Activated CD8-positive, alpha-beta memory T cell treated with anti-CD3 and anti-CD28 coated beads, Interleukin-2, amount 50 U/mL, for 1 hour (primary cell): ENCODE measurements at regions not wholly inside any gene's neighbourhood (a gene's known extent, or its start where the extent isn't known, plus 50 kb on each side); places are given as distances from the start of the nearest gene placed in this dataset.
"Not testable (repeated sequence)": the region's sequence is repeated elsewhere in the genome, so short reads cannot be mapped to it uniquely, and the experiment has no call there.

Source experiments
- DNase-seq: peaks from one replicate; pipeline ENCODE4 v3.0.0-alpha.2; 2020; ENCODE audit errors: extremely low read depth

DNA sequence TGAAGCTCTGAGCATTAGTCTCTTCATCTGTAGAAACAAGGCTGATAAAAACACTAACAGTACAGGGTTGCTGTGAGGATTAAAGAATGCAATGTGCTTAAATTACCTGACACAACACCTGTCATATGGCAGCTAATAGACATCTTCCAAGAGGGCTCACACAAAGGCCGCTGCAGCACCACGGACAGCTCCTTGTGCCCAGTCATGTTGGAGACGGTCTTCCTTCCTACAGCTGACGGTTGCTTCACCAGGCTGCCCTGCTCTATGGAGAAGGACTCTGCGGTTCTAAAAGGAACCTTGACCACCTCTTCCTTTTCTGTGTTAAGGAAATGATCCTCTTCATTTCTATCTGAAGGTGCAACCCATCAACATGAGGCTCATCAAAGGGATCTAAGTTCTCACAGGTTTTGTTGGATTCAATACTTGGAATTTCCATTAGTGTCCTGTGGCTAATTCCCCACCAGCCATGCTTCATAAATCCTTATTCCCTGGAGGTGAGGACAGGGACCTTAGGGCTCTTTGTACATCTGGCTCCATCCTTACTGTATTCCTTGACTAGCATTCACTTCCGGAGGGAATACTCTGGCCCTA is 138.9 kb upstream of the CES5A start:
- no peak for DNase-seq

GRCh38 chr16:56012482-56012811 is 137.3 kb upstream of the CES5A start:
- no peak for DNase-seq

DNA sequence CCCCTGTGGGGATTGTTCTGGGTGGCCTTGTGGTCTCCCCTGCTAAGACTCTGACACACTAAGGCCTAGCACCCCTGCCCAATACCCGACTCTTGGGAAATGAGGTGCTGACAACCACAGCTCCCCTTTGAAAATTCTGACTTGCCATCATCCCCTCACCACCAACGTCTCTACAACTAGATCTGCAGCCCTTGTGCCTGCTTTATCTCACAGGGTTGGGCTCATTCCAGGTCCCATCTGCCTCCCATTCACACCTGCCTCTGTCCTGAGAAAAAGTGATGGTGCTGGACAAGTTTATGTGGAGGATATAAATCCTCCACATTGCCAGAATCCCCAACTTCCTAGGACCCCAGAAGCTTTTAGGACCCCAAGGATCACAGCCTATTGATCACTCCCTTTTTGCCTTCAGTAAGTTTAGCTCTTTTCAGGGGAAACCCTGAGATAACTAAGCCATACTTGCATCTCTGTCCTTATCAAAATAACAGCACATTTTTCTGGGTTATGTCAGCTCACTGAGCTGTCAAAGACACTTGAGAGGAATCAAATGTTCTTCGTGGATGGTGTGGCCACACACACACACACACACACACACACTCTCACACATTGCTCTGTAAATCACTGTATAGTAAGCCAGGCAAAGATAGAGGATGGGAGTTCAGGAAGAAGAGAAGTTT is 136.8 kb upstream of the CES5A start:
- DNase-seq, result no peak

GRCh38 chr16:56005958-56006357 is 130.8 kb upstream of the CES5A start:
- DNase-seq, result no peak

DNA sequence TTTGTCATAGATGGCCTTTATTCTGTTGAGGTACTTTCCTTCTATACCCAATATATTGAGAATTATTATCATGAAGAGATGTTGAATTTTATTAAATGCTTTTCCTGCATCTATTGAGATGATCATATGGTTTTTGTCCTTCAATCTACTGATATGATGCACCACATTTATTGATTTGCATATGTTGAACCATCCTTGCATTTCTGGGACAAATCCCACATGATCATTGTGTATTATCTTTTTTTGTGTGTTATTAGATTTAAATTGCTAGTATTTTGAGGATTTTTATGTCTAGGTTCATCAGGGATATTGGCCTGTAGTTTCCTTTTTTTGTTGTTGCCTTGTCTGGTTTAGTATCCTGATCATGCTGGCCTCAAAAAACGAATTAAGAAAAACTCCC is 124.5 kb upstream of the CES5A start:
- DNase-seq, result no peak

- DNase-seq, result no peak
Observed at GRCh38 chr16:55993088-55993487, 117.9 kb upstream of the CES5A start.

GRCh38 chr16:55992551-55992950 is 117.4 kb upstream of the CES5A start:
- no peak for DNase-seq

- DNase-seq, result no peak
Observed at GRCh38 chr16:55991843-55992242, 116.7 kb upstream of the CES5A start.

DNA sequence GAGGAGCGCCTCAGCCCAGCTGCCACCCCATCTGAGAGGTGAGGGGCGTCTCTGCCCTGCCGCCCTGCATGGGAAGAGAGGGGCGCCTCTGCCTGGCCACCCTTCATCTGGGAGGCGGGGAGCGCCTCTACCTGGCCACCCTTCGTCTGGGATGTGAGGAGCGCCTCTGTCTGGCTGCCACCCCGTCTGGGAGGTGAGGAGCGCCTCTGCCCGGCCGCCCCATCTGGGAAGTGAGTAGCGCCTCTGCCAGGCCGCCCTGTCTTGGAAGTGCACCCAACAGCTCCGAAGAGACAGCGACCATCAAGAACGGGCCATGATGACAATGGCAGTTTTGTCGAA is 114.4 kb upstream of the CES5A start:
- no peak for DNase-seq

DNA sequence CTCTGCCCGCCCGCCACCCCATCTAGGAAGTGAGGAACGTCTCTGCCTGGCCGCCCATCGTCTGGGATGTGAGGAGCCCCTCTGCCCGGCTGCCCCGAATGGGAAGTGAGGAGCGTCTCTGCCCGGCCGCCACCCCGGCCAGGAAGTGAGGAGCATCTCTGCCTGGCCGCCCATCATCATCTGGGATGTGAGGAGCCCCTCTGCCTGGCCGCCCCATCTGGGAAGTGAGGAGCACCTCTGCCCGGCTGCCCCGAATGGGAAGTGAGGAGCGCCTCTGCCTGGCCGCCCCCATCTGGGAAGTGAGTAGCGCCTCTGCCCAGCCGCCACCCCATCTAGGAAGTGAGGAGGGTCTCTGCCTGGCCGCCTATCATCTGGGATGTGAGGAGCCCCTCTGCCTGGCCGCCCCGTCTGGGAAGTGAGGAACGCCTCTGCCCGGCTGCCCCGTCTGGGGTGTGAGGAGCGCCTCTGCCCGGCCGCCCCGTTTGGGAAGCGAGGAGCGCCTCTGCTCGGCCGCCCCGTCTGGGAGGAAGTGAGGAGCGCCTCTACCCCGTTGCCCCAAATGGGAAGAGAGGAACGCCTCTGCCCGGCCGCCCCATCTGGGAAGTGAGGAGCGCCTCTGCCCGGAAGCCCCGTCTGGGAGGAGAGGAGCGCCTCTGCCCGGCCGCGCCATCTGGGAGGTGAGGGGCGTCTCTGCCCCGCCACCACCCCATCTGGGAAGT is 113.8 kb upstream of the CES5A start:
- not testable (repeated sequence) for DNase-seq

GRCh38 chr16:55988013-55988412 is 112.8 kb upstream of the CES5A start:
- no peak for DNase-seq

- DNase-seq, result no peak
Observed at GRCh38 chr16:55982597-55982996, 107.4 kb upstream of the CES5A start.

- no peak for DNase-seq
Observed at GRCh38 chr16:55981557-55981956, 106.4 kb upstream of the CES5A start.

DNA sequence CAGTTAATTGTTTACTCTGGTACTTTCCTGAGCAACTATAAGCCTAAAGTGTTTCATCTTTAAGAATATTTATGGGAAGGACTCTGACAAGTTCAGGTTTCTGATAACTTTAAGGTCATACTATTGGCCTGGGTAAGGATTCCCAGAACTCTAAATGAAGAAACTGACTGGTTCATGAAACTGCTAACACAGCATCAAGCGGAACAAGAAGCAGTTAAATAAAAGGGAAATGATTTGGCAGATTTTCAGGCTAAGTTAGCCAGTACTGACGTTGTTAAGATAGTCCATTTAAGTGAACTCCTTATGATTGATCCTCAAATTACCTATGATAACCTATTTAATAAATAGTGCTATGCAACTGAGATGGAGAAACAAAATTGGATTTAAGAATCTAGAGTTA is 101.6 kb upstream of the CES5A start:
- no peak for DNase-seq

- no peak for DNase-seq
Observed at GRCh38 chr16:55971447-55971846, 96.3 kb upstream of the CES5A start.

- no peak for DNase-seq
Observed at GRCh38 chr16:55968221-55968620, 93.0 kb upstream of the CES5A start.

DNA sequence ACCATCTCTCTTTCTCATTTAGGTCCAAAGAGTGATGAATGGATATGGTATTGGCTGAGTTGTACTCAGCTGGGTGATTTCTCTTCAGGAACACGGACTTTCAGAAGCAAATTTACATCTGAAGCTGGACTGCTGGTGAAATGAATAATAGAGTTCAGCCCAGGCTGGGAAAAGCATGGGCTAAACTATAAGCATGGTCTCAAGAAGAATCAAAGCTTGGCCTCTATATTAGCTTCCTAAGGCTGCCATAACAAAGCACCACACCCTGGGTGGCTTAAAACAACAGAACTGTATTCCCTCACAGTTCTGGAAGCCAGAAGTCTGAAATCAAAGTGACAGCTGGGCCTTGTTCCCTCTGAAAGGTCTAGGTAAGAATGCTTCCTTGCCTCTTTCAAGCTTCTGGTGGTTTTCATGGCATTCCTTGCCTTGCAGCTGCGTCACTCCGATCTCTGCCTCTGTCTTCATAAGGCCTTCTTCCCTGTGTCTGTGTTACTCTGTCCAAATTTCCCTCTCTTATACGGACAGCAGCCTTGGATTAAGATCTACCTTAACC is 89.8 kb upstream of the CES5A start:
- DNase-seq, result no peak

DNA sequence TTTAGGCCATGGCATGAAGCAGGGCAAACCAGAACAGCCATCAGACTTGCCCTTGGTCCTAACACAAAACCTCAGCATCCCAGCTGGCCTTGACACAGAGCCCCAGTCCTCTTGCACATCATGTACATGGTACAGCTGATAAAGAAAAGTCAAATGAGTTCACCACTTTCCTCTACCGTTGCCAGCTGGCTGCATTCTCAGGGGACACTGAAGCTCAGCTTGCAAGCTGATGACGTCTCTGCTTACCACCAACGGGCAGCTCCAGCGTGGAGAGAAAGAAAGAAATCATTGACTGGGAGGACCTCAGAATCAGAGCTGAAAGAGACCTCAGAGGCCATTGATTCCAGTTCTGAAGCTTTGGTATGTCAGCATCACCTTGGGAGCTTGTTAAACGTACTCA is 80.7 kb upstream of the CES5A start:
- no peak for DNase-seq

GRCh38 chr16:55955424-55955823 is 80.3 kb upstream of the CES5A start:
- no peak for DNase-seq

DNA sequence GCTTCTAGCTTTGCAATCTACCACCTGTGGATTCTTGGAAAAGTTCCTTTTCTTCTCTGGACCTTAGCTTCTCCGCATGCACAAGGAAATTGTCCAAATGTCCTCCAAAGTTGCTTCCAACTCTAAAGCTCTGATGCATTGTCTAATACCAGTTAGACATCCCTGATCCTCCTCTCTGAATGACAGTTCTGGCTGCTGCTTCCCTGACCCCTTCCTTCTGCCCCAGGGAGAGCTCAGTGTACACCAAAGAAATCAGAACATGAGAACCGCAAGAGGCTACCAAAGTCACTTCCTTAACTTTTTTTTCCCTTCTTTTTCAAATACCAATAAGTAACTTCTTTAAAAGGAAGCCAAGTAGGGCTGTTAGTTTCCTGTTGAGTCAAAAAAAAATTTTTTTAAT is 79.7 kb upstream of the CES5A start:
- DNase-seq, result no peak

- DNase-seq, result no peak
Observed at GRCh38 chr16:55949518-55949917, 74.3 kb upstream of the CES5A start.

DNA sequence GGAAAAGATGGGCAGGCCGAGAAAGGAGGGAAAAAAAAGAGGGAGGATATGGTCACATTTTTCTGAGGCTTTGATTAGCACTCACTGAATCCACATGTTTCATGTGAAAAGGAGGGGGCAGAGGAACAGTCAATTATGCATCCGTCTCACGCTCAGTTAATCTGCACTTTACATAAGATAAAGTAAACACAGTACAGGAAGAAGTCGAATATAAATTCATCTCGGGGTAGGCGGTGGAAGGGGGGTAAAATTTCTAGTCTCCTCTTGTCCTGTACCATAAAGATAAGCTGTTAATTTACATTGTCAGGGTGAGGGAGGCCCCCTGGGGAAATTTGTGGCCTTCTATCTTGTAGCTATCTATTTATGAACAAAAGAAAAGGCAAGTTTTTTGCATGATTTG is 73.1 kb upstream of the CES5A start:
- DNase-seq, result no peak

GRCh38 chr16:55947366-55947765 is 72.2 kb upstream of the CES5A start:
- no peak for DNase-seq
